NCI-H1092 treated with DMSO at 0.1 percent for 48 hours (cell line): ENCODE measurements at regions not wholly inside any gene's neighbourhood (a gene's known extent, or its start where the extent isn't known, plus 50 kb on each side); places are given as distances from the start of the nearest gene placed in this dataset.

Source experiments
- DNase-seq: peaks from one replicate; lab custom pipeline; 2025; lab: John Stamatoyannopoulos, UW

- no peak for DNase-seq
Measured at GRCh38 chr3:98962951-98963350, 61.5 kb upstream of the DCBLD2 start.

GRCh38 chr3:98962189-98962930 lies 60.9 kb upstream of the DCBLD2 start:
- DNase-seq, result no peak

GRCh38 chr3:98961161-98962155 lies 60.0 kb upstream of the DCBLD2 start:
- no peak for DNase-seq

GRCh38 chr3:98957681-98958080 lies 56.2 kb upstream of the DCBLD2 start:
- no peak for DNase-seq

- DNase-seq, result no peak
Measured at GRCh38 chr3:98956008-98956407, 54.5 kb upstream of the DCBLD2 start.

GRCh38 chr3:98954791-98955604 lies 53.5 kb upstream of the DCBLD2 start:
- no peak for DNase-seq

- DNase-seq, result no peak
Measured at GRCh38 chr3:98954242-98954641, 52.7 kb upstream of the DCBLD2 start.

- no peak for DNase-seq
Measured at GRCh38 chr3:98952404-98952803, 50.9 kb upstream of the DCBLD2 start.
